ENCODE measurements at regions not wholly inside any gene's neighbourhood (a gene's known extent, or its start where the extent isn't known, plus 50 kb on each side); places are given as distances from the start of the nearest gene placed in this dataset.

DNA sequence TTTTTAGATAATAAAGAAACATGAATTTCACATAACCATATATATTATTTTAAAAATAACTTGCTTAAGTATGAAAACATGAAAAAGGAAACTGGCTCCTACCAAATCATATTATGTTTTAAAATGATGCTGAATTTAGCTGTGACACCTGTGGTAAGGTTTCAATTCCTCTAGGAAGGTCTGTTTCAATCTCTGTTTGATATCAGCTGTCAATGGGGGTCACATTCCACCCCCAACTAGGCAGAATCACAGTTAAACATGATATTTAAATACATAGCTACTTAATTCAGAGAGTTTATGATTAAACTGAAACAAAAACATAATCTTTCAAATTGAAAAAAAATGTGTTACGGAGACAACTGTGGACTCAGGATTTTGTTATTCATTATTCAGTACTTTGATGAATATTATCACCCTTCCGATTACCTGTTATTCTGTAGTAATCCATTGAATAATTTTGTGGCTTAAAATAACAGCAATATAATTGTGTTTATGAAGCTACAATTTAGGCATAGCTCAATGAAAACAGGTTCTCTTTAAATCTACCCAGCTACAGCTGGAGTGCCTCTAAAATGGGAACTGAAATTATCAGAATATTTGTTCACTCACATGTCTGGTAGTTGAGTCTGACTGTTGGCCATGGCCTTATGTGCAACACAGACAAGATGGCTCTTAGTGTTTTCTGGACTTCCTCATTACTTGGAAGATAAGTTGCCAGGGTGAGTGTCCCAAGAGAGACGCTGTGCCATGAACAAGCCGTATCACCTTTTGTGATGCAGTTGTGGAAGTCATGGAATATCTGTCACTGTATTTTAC is 244.6 kb upstream of the ANO3 start:
- Mint-ChIP-seq H3K4me1 (ENCODE audit: low read depth) (no peaks in the 10 kb centered on the region), H3K36me3 (ENCODE audit: insufficient read depth) (no peaks in the 10 kb centered on the region), H3K9me3 (peaks cover 12% of the 10 kb centered on the region), H3K4me3 (no peak overlapping the region), H3K27me3 (ENCODE audit: low read depth) (no peaks in the 10 kb centered on the region)
- DNase-seq (no peak), ATAC-seq (no peak)

DNA sequence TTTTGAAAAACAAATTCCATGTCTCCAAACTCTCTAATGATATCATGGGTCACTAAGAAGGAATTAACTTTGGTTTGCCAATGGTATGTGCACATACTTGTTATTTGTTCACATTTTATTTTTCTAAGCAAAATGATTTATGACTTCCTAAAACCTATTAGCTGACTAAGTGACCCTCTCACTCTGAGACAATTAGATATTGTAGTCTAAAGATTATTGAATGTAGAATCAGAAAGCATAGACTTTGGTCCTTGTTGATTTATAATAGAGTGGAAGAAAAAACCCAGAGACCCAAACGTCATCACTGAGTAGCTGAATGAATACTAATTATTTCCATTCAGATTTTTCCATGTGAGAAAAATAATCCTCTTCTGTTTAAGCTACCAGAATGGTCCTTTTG is 243.5 kb upstream of the ANO3 start:
- ATAC-seq, result no peak
- Mint-ChIP-seq H3K9me3 (peaks cover 10% of the 10 kb centered on the region), H3K36me3 (ENCODE audit: insufficient read depth) (no peaks in the 10 kb centered on the region), H3K4me3 (no peak overlapping the region), H3K4me1 (ENCODE audit: low read depth) (no peaks in the 10 kb centered on the region), H3K27me3 (ENCODE audit: low read depth) (no peaks in the 10 kb centered on the region)
- DNase-seq, result no peak

DNA sequence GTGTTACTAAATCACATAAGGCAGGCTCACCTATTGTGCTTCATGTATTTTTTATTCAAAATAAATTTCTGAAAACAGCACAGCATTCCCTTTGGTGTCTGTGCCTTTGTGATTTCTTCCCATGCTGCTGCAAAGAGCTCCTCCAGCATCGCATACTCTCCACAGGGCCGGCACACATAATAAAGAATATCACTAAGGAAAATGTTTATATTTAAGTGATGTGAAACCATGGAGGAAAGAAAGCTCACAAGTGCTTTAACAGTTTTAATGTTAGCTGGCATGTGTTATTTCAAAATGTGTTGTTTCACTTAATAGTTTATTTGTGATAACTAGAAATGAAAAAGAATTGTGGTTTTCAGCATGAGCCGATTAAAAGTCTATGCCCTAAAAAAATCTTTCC is 241.3 kb upstream of the ANO3 start:
- no peak overlapping the region for H3K4me3 Mint-ChIP-seq
- ATAC-seq (no peak), DNase-seq (no peak)
- H3K4me1 Mint-ChIP-seq (ENCODE audit: low read depth), result no peaks in the 10 kb centered on the region
- no peaks in the 10 kb centered on the region for H3K36me3 Mint-ChIP-seq (ENCODE audit: insufficient read depth)
- no peaks in the 10 kb centered on the region for H3K27me3 Mint-ChIP-seq (ENCODE audit: low read depth)
- peaks cover 11% of the 10 kb centered on the region for H3K9me3 Mint-ChIP-seq

DNA sequence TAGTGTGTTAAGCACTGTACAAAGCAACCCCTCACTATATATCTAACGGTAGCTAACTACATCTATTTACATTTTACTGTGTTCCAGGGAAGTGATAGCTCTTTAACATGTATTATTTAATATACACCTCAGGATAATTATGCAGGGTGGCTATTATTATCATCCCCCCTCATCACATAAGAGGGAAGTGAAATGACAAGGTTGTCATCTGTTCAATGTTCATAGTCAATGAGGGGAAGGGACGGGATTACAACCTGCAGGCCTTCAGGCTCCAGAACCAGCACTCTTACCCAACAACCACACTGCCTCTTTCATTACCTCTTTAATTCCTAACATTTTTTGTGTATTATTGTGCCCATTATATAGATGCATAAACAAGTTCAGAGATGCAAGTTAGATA is 238.7 kb upstream of the ANO3 start:
- no peak overlapping the region for H3K4me3 Mint-ChIP-seq
- no peak for DNase-seq
- H3K4me1 Mint-ChIP-seq (ENCODE audit: low read depth), result no peaks in the 10 kb centered on the region
- H3K36me3 Mint-ChIP-seq (ENCODE audit: insufficient read depth), result no peaks in the 10 kb centered on the region
- ATAC-seq, result no peak
- H3K9me3 Mint-ChIP-seq, result peaks cover 17% of the 10 kb centered on the region
- no peaks in the 10 kb centered on the region for H3K27me3 Mint-ChIP-seq (ENCODE audit: low read depth)

DNA sequence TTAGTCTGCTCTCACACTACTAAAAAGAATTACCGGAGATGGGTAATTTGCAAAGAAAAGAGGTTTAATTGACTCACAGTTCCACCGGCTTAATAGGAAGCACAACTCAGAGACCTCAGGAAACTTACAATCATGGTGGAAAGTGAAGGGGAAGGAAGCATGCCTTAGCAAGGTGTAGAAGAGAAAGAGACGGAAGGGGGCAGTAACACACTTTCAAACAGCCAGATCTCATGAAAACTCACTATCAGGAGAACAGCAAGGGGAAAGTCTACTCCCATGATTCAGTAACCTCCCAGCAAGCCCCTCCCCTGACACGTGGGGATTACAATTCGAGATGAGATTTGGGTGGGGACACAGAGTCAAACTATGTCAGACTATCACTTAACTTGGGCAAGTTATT is 236.6 kb upstream of the ANO3 start:
- H3K9me3 Mint-ChIP-seq, result peaks cover 14% of the 10 kb centered on the region
- no peak for DNase-seq
- no peaks in the 10 kb centered on the region for H3K27me3 Mint-ChIP-seq (ENCODE audit: low read depth)
- ATAC-seq, result no peak
- H3K36me3 Mint-ChIP-seq (ENCODE audit: insufficient read depth), result no peaks in the 10 kb centered on the region
- no peaks in the 10 kb centered on the region for H3K4me1 Mint-ChIP-seq (ENCODE audit: low read depth)
- no peak overlapping the region for H3K4me3 Mint-ChIP-seq

DNA sequence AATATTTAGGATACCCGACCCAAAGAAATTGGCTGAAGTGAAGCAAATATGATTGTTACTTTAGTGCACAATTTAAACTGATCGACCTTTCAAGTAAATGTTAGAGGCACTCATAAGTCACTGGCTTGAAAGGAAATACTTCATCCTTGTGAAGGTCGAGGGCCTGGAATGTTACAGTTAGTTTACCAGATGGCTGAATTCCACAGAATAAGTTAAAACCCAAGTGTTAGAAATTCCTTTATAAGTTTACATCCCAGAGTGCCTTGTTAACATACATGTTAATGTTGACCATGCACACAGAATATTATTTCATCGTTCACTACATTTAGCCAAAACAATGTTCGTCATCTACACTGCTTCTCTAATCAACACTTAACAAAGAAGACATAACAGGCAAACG is 235.5 kb upstream of the ANO3 start:
- H3K4me3 Mint-ChIP-seq, result no peak overlapping the region
- H3K27me3 Mint-ChIP-seq (ENCODE audit: low read depth), result no peaks in the 10 kb centered on the region
- H3K9me3 Mint-ChIP-seq, result peaks cover 14% of the 10 kb centered on the region
- ATAC-seq (no peak), DNase-seq (no peak)
- no peaks in the 10 kb centered on the region for H3K36me3 Mint-ChIP-seq (ENCODE audit: insufficient read depth)
- H3K4me1 Mint-ChIP-seq (ENCODE audit: low read depth), result no peaks in the 10 kb centered on the region

DNA sequence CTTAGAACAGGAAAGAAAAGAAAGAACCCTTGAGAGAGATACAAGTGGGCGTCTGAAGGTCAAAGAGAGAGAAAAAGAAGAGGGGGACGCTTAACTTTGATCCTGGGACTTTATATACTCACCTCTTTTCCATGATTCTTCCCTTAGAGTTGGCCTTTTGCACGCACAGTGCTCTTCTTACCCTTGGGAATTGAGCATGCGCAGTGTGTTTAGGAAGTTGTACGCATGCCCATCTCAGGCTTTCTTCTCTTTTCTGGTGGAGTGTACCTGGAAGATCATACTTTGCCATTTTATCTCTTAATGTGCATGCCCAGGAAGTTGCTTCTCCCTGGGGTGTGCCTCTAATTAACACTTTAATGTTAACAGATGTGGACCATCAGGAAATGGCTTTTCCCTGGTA is 229.6 kb upstream of the ANO3 start:
- DNase-seq (no peak), ATAC-seq (no peak)
- H3K36me3 Mint-ChIP-seq (ENCODE audit: insufficient read depth), result no peaks in the 10 kb centered on the region
- H3K4me3 Mint-ChIP-seq, result no peak overlapping the region
- H3K4me1 Mint-ChIP-seq (ENCODE audit: low read depth), result no peaks in the 10 kb centered on the region
- peaks cover 12% of the 10 kb centered on the region for H3K9me3 Mint-ChIP-seq
- no peaks in the 10 kb centered on the region for H3K27me3 Mint-ChIP-seq (ENCODE audit: low read depth)

DNA sequence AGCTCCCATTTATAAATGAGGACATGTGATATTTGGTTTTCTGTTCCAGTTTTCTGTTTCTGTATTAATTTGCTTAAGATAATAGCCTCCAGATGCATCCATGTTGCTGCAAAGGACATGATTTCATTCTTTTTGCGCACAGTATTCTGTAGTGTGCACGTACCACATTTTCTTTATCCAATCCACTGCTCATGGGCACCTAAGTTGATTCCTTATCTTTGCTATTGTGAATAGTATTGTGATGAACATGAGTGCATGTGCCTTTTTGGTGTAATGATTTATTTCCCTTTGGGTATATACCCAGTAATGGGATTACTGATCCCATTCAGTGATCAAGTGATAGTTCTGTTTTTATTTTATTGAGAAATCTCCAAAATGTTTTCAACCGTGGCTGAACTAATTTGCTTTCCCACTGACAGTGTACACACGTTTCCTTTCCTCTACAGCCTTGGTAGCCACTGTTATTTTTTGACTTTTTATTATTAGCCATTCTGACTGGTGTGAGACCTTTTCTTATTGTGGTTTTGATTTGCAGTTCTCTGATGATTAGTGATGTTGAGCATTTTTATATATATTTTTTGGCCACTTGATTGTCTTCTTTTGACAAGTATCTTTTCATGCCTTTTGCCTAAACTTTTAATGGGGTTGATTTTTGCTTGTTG is 226.0 kb upstream of the ANO3 start:
- Mint-ChIP-seq H3K27me3 (ENCODE audit: low read depth) (no peaks in the 10 kb centered on the region), H3K9me3 (peaks cover 11% of the 10 kb centered on the region), H3K4me1 (ENCODE audit: low read depth) (no peaks in the 10 kb centered on the region), H3K4me3 (no peak overlapping the region), H3K36me3 (ENCODE audit: insufficient read depth) (no peaks in the 10 kb centered on the region)
- DNase-seq (no peak), ATAC-seq (no peak)

DNA sequence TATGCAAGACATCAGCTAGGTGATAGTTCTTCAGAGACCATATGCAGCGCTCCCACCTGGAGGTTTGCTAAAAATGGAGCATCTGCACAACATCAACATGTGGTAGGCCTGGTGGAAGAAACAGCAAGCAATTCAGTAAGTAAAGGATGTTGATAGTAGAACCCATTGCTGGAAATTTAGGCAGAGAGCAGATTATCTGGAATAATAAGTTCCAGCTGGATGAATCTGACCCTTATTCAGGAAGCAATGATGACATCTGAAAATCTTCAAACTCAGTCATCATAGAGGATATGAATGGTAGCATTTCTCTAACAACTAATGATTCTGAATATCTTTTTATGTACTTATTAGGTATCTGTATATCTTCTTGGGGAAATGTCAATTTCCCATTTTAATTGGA is 225.2 kb upstream of the ANO3 start:
- ATAC-seq (no peak), DNase-seq (no peak)
- Mint-ChIP-seq H3K4me3 (no peak overlapping the region), H3K27me3 (ENCODE audit: low read depth) (no peaks in the 10 kb centered on the region), H3K4me1 (ENCODE audit: low read depth) (no peaks in the 10 kb centered on the region), H3K36me3 (ENCODE audit: insufficient read depth) (no peaks in the 10 kb centered on the region), H3K9me3 (peaks cover 11% of the 10 kb centered on the region)

DNA sequence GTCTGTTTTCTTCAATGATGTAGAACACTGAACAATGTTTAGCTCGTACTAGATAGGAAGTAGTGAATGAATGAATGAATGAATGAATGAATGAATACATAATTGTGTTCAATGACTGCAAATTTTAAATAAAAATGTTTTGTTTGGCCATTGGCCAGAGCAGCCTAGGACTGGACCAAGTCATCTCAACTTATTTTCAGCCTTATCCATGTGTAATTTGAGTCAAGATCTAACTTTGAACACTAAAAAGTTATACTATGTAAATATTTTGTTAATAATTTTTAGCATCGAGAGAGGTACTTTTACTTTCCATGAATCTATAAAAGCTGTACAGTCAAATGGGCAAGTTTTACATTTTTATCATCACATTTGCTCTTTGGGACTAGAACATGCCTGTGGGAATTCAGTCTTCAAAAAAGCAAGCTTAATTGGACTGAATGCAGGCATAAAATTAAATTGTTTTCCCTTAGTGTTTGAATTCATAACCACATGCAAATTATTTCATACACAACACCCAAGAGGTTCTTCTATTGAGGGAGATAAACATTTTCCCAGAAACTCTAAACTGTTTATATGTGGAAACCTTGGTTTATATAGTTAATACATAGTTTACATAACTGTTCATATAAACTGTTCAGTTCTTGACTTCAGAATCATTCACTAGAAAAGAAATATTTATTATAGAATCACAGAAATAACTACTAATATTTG is 222.1 kb upstream of the ANO3 start:
- Mint-ChIP-seq H3K9me3 (peaks cover 14% of the 10 kb centered on the region), H3K36me3 (ENCODE audit: insufficient read depth) (no peaks in the 10 kb centered on the region), H3K4me1 (ENCODE audit: low read depth) (no peaks in the 10 kb centered on the region), H3K4me3 (no peak overlapping the region), H3K27me3 (ENCODE audit: low read depth) (no peaks in the 10 kb centered on the region)
- no peak for DNase-seq
- ATAC-seq, result no peak

DNA sequence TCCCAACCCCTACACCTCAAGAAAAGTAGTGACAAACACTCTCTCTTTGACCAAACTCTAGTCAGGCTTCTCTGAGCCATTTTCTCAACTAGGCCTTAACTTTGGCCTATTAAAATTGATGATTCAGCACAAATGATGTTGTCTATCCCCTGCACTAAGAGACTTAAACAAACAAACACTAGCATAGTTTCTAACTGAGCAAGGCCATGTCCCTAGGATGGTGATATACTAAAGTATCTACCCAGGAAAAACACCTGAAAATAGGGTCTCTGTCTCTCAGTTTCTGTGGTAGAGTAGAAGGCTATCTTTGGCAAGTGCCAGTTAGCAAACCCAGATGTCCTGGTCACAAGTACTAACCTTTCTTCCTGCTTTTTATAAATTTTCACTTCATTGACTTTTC is 219.7 kb upstream of the ANO3 start:
- no peaks in the 10 kb centered on the region for H3K4me1 Mint-ChIP-seq (ENCODE audit: low read depth)
- no peak for DNase-seq
- no peak overlapping the region for H3K4me3 Mint-ChIP-seq
- no peaks in the 10 kb centered on the region for H3K36me3 Mint-ChIP-seq (ENCODE audit: insufficient read depth)
- no peak for ATAC-seq
- no peaks in the 10 kb centered on the region for H3K27me3 Mint-ChIP-seq (ENCODE audit: low read depth)
- H3K9me3 Mint-ChIP-seq, result peaks cover 13% of the 10 kb centered on the region

DNA sequence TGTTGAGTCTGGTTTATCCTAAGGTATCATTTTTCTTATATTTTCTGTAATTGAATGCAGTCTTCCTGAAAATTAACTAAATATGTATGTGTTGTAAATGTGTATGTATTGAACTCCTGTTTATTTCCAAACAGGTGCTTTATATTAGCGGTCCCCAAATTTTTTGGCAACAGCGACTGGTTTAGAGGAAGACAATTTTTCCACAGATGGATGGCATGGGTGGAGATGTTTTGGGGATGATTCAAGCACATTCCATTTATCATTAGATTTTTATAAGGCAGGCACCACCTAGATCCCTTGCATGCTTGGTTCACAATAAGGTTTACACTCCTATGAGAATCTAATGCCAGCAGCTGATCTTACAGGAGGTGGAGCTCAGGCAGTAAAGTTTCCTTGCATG is 210.5 kb upstream of the ANO3 start:
- H3K9me3 Mint-ChIP-seq, result peaks cover 15% of the 10 kb centered on the region
- no peaks in the 10 kb centered on the region for H3K4me1 Mint-ChIP-seq (ENCODE audit: low read depth)
- DNase-seq (no peak), ATAC-seq (no peak)
- H3K4me3 Mint-ChIP-seq, result no peak overlapping the region
- H3K36me3 Mint-ChIP-seq (ENCODE audit: insufficient read depth), result no peaks in the 10 kb centered on the region
- no peaks in the 10 kb centered on the region for H3K27me3 Mint-ChIP-seq (ENCODE audit: low read depth)

DNA sequence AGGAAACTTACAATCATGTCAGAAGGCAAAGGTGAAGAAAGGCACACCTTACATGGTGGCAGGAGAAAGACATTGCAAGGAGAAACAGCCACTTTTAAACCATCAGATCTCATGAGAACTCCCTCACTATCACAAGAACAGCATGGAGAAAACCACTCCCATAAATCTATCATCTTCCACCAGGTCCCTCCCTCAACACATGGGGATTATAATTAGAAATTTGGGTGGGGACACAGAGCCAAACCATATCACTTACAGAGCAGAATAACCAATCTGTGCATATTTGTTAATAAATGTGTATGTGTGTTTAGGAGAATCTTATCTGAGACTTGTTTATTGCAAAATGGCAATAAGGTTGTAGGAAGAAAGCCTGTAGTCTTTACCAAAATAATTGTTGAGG is 205.2 kb upstream of the ANO3 start:
- H3K9me3 Mint-ChIP-seq, result peaks cover 23% of the 10 kb centered on the region
- H3K4me1 Mint-ChIP-seq (ENCODE audit: low read depth), result no peaks in the 10 kb centered on the region
- ATAC-seq, result no peak
- H3K36me3 Mint-ChIP-seq (ENCODE audit: insufficient read depth), result no peaks in the 10 kb centered on the region
- no peak overlapping the region for H3K4me3 Mint-ChIP-seq
- no peak for DNase-seq
- no peaks in the 10 kb centered on the region for H3K27me3 Mint-ChIP-seq (ENCODE audit: low read depth)

DNA sequence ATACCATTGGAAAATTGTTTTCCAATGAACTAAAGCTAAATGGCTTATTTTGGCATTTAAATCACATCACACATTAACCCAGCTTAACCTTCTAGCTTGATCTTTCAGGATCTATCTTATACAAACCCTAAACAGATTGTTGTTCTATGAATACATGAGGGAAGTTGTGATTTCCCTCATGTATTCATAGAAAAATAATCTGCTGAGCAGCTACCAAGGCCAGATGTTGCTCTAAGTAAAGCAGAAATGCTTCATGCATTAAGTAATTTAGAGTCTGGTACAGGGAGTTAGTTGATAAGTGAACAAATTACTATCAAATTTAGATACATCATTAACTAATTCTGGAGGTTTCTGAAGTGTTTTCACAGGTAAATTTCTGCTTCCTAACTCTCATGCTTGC is 204.6 kb upstream of the ANO3 start:
- H3K27me3 Mint-ChIP-seq (ENCODE audit: low read depth), result no peaks in the 10 kb centered on the region
- H3K4me1 Mint-ChIP-seq (ENCODE audit: low read depth), result no peaks in the 10 kb centered on the region
- DNase-seq (no peak), ATAC-seq (no peak)
- no peaks in the 10 kb centered on the region for H3K36me3 Mint-ChIP-seq (ENCODE audit: insufficient read depth)
- no peak overlapping the region for H3K4me3 Mint-ChIP-seq
- H3K9me3 Mint-ChIP-seq, result peaks cover 24% of the 10 kb centered on the region

DNA sequence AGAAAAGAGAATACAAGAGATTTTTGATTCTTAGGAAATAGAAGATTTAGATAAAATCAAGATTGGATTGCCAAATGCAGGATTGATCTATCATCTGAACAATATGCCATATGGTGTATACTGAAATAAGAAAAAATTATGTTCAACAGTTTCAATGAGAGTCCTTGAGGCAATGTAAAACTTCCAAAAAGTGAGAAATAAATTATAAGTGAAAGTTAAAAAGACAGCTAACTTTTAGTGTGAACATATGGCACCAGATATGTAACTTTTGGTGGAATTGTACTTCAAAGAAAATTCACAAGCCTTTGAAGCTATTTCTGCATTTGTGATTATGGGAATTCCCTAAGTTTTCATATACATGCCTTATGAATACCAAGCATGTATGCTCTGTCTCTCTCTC is 200.5 kb upstream of the ANO3 start:
- no peak for ATAC-seq
- Mint-ChIP-seq H3K4me3 (no peak overlapping the region), H3K4me1 (ENCODE audit: low read depth) (no peaks in the 10 kb centered on the region), H3K27me3 (ENCODE audit: low read depth) (no peaks in the 10 kb centered on the region), H3K9me3 (peaks cover 30% of the 10 kb centered on the region), H3K36me3 (ENCODE audit: insufficient read depth) (no peaks in the 10 kb centered on the region)
- DNase-seq, result no peak
